H1 (cell line): ENCODE measurements at regions not wholly inside any gene's neighbourhood (a gene's known extent, or its start where the extent isn't known, plus 50 kb on each side); places are given as distances from the start of the nearest gene placed in this dataset.

Source experiments
- CTCF ChIA-PET: fragments of 300-600 bp; sonication (Branson Sonifier 250); formaldehyde crosslinking; loops from one replicate; lab custom pipeline; 2021; ENCODE audit not compliant: partially characterized antibody; lab: Charles Lee
- POLR2A ChIA-PET: fragments of 300-600 bp; sonication (Branson Sonifier 250); formaldehyde crosslinking; loops from one replicate; lab custom pipeline; 2021; ENCODE audit warnings: inconsistent platforms; ENCODE audit not compliant: partially characterized antibody; lab: Charles Lee
- DNase-seq, 2 experiments: peaks; one replicate each; pipeline versions ENCODE4 v3.0.0 to v3.0.0-alpha.2; 2010 to 2022; ENCODE audit warnings: low spot score in 2 of 2, low read depth in 1 of 2, mixed read lengths in 1 of 2
- FAIRE-seq: peaks from 2 replicates; lab custom pipeline; 2011; peaks lifted over from hg19 to GRCh38; lab: Jason Lieb, UNC
- H2AFZ ChIP-seq: 2 replicates; pipeline ENCODE4 v1.8.1; 2012; ENCODE audit warnings: low read length, inconsistent platforms
- H2AK5ac ChIP-seq: 2 replicates; pipeline ENCODE4 v1.6.1; 2013; ENCODE audit warnings: low read depth, low read length
- H2BK120ac ChIP-seq: replicated peaks from 2 replicates; pipeline ENCODE3; 2013; ENCODE audit warnings: low read depth, low read length, inconsistent platforms
- H2BK12ac ChIP-seq: 2 replicates; pipeline ENCODE4 v1.6.1; 2013; ENCODE audit warnings: low read depth, low read length
- H2BK15ac ChIP-seq: 2 replicates; pipeline ENCODE4 v1.6.1; 2013; ENCODE audit warnings: low read length
- H2BK20ac ChIP-seq: 2 replicates; pipeline ENCODE4 v1.6.1; 2013; ENCODE audit warnings: low read length
- H2BK5ac ChIP-seq: 2 replicates; pipeline ENCODE4 v1.6.1; 2013; ENCODE audit warnings: low read depth, low read length
- H3K14ac ChIP-seq: 2 replicates; pipeline ENCODE4 v1.6.1; 2013; ENCODE audit warnings: inconsistent platforms; ENCODE audit not compliant: insufficient read length
- H3K18ac ChIP-seq: 2 replicates; pipeline ENCODE4 v1.6.1; 2013; ENCODE audit warnings: low read length; ENCODE audit errors: extremely low read depth
- H3K23ac ChIP-seq: 2 replicates; pipeline ENCODE4 v1.6.1; 2013; ENCODE audit warnings: inconsistent platforms; ENCODE audit not compliant: insufficient read length
- H3K23me2 ChIP-seq: 2 replicates; pipeline ENCODE4 v1.6.1; 2013; ENCODE audit warnings: low read depth, low read length
- H3K27ac ChIP-seq: 2 replicates; pipeline ENCODE4 v1.6.1; 2011; ENCODE audit warnings: low read depth, low read length, inconsistent platforms
- H3K27me3 ChIP-seq, 4 experiments: replicated peaks in 1 of 4; 1 replicate in 1 of 4; 2 replicates in 3 of 4; pipeline versions ENCODE4 v1.6.1 to v1.8.1; 2011 to 2013; ENCODE audit warnings: low read length in 3 of 4, mild to moderate bottlenecking in 3 of 4, inconsistent platforms in 2 of 4, mixed read lengths in 2 of 4, moderate library complexity in 1 of 4; ENCODE audit not compliant: control insufficient read depth in 3 of 4, insufficient read depth in 3 of 4; ENCODE audit errors: extremely low read depth in 1 of 4
- H3K36me3 ChIP-seq, 4 experiments: 2 replicates each; pipeline versions ENCODE4 v1.6.1 to v1.8.1; 2011 to 2013; ENCODE audit warnings: mild to moderate bottlenecking in 4 of 4, low read length in 3 of 4, moderate library complexity in 2 of 4, control low read depth in 1 of 4, inconsistent platforms in 1 of 4; ENCODE audit not compliant: insufficient read depth in 4 of 4, control insufficient read depth in 2 of 4
- H3K4ac ChIP-seq: replicated peaks from 2 replicates; pipeline ENCODE3; 2013; ENCODE audit warnings: low read length, low read depth, mixed read lengths, inconsistent platforms; ENCODE audit not compliant: insufficient read length
- H3K4me1 ChIP-seq, 4 experiments: replicated peaks in 1 of 4; 1 replicate in 1 of 4; 2 replicates in 3 of 4; pipeline versions ENCODE4 v1.6.1 to v1.8.1; 2011 to 2013; ENCODE audit warnings: low read length in 3 of 4, inconsistent platforms in 2 of 4, mixed read lengths in 1 of 4; ENCODE audit not compliant: insufficient read depth in 4 of 4, control insufficient read depth in 3 of 4
- H3K4me2 ChIP-seq, 2 experiments: 2 replicates each; pipeline versions ENCODE4 v1.6.1 to v1.8.1; 2011 to 2013; ENCODE audit warnings: low read depth in 2 of 2, low read length in 2 of 2, control low read depth in 1 of 2, inconsistent platforms in 1 of 2, mild to moderate bottlenecking in 1 of 2; ENCODE audit not compliant: insufficient read depth in 1 of 2
- H3K4me3 ChIP-seq, 4 experiments: fragments of 200-600, 300-600 bp in 1 of 4; sonication (generic), shearing (Covaris generic), sonication (Bioruptor Twin) in 1 of 4; 2 replicates each; pipeline versions ENCODE4 v1.5.1 to v1.8.1; 2011 to 2016; ENCODE audit warnings: low read length in 4 of 4, low read depth in 3 of 4, control low read depth in 2 of 4, inconsistent platforms in 2 of 4, mild to moderate bottlenecking in 2 of 4, mixed read lengths in 1 of 4, moderate library complexity in 1 of 4; ENCODE audit not compliant: insufficient read depth in 2 of 4; ENCODE audit errors: extremely low read depth in 1 of 4
- H3K56ac ChIP-seq: replicated peaks from 2 replicates; pipeline ENCODE3; 2013; ENCODE audit warnings: low read depth, mild to moderate bottlenecking, mixed read lengths, low read length, inconsistent platforms; ENCODE audit not compliant: insufficient read length
- H3K79me1 ChIP-seq: 2 replicates; pipeline ENCODE4 v1.6.1; 2013; ENCODE audit warnings: low read depth, low read length, control low read depth
- H3K79me2 ChIP-seq, 2 experiments: 2 replicates each; pipeline versions ENCODE4 v1.6.1 to v1.8.1; 2012 to 2013; ENCODE audit warnings: low read length in 2 of 2, mild to moderate bottlenecking in 2 of 2, inconsistent platforms in 1 of 2; ENCODE audit not compliant: insufficient read depth in 2 of 2, control insufficient read depth in 1 of 2
- H3K9ac ChIP-seq, 4 experiments: replicated peaks in 1 of 4; 1 replicate in 1 of 4; 2 replicates in 3 of 4; pipeline versions ENCODE4 v1.6.1 to v1.8.1; 2011 to 2013; ENCODE audit warnings: low read depth in 3 of 4, low read length in 3 of 4, control low read depth in 2 of 4, mild to moderate bottlenecking in 2 of 4, moderate library complexity in 2 of 4, inconsistent platforms in 1 of 4; ENCODE audit errors: extremely low read depth in 1 of 4
- H3K9me3 ChIP-seq, 2 experiments: 2 replicates each; pipeline versions ENCODE4 v1.6.1 to v1.8.1; 2012 to 2013; ENCODE audit warnings: mild to moderate bottlenecking in 2 of 2, moderate library complexity in 2 of 2, control low read depth in 1 of 2, inconsistent platforms in 1 of 2, low read depth in 1 of 2, low read length in 1 of 2, mixed read lengths in 1 of 2; ENCODE audit not compliant: insufficient read depth in 2 of 2
- H4K20me1 ChIP-seq, 2 experiments: replicated peaks in 1 of 2; 2 replicates each; pipeline versions ENCODE3 to v1.8.1; 2011 to 2013; ENCODE audit warnings: inconsistent platforms in 2 of 2, low read length in 2 of 2, mild to moderate bottlenecking in 1 of 2; ENCODE audit not compliant: insufficient read depth in 2 of 2, control insufficient read depth in 1 of 2
- H4K5ac ChIP-seq: 2 replicates; pipeline ENCODE4 v1.6.1; 2013; ENCODE audit warnings: low read length, low read depth, mixed read lengths, inconsistent platforms; ENCODE audit not compliant: insufficient read length
- H4K8ac ChIP-seq: 2 replicates; pipeline ENCODE4 v1.8.0; 2013; ENCODE audit warnings: mild to moderate bottlenecking, moderate library complexity, low read length, inconsistent platforms; ENCODE audit not compliant: insufficient read depth; ENCODE audit errors: extremely low read depth
- H4K91ac ChIP-seq: replicated peaks from 2 replicates; pipeline ENCODE3; 2013; ENCODE audit warnings: low read length, mixed read lengths, inconsistent platforms; ENCODE audit not compliant: insufficient read length
- BRCA1 ChIP-seq: IDR thresholded peaks from 2 replicates; pipeline ENCODE4 v1.6.1; 2012; ENCODE audit warnings: low read depth, low read length, improper control_type of control experiment
- CEBPB ChIP-seq: IDR thresholded peaks from 2 replicates; pipeline ENCODE4 v1.6.1; 2012; ENCODE audit warnings: low read depth, low read length
- E2F6 ChIP-seq: IDR thresholded peaks from 2 replicates; pipeline ENCODE4 v1.6.1; 2012; ENCODE audit warnings: inconsistent platforms
- EZH2 ChIP-seq: fragments of 200-600 bp; sonication (generic); IDR thresholded peaks from 2 replicates; pipeline ENCODE4 v1.7.1; 2012; ENCODE audit warnings: low read depth, mild to moderate bottlenecking, moderate library complexity, low read length, inconsistent platforms; ENCODE audit not compliant: severe bottlenecking
- PHF8 ChIP-seq: fragments of 200-600 bp; sonication (generic); conservative IDR thresholded peaks from 2 replicates; pipeline ENCODE4 v1.7.1; 2012; ENCODE audit warnings: low read depth, mild to moderate bottlenecking, inconsistent platforms, low read length, moderate library complexity
- POU5F1 ChIP-seq: IDR thresholded peaks from 2 replicates; pipeline ENCODE4 v1.6.1; 2011; ENCODE audit warnings: low read depth, mild to moderate bottlenecking, low read length, moderate library complexity
- RNF2 ChIP-seq: fragments of 200-900, 300-1000 bp; sonication (generic); IDR thresholded peaks from 2 replicates; pipeline ENCODE4 v1.7.1; 2016; ENCODE audit warnings: borderline replicate concordance, low read depth, mild to moderate bottlenecking, antibody characterized with exemption, low read length; ENCODE audit not compliant: poor library complexity, severe bottlenecking; ENCODE audit errors: missing control alignments
- RXRA ChIP-seq: IDR thresholded peaks from 2 replicates; pipeline ENCODE4 v1.6.1; 2011; ENCODE audit warnings: low read depth, mild to moderate bottlenecking, low read length, moderate library complexity; ENCODE audit not compliant: insufficient read depth
- SIX5 ChIP-seq: IDR thresholded peaks from 2 replicates; pipeline ENCODE4 v1.6.1; 2011; ENCODE audit warnings: mild to moderate bottlenecking, low read depth, low read length
- TAF1 ChIP-seq: IDR thresholded peaks from 2 replicates; pipeline ENCODE4 v1.6.1; 2011; ENCODE audit warnings: mild to moderate bottlenecking, low read depth, low read length
- ZNF274 ChIP-seq: IDR thresholded peaks from 2 replicates; pipeline ENCODE4 v1.7.0; 2012; ENCODE audit warnings: low read length, borderline replicate concordance; ENCODE audit errors: extremely low read depth
- WGBS, 2 experiments: shearing (Covaris generic) in 1 of 2; methylation state at CpG; one replicate each; pipeline versions ENCODE4 v1.1.6 to v1.1.7; 2013 to 2015; ENCODE audit warnings: low lambda C conversion rate in 2 of 2, mixed read lengths in 2 of 2, inconsistent platforms in 1 of 2, low coverage in 1 of 2, missing lambda C conversion rate in 1 of 2; ENCODE audit not compliant: insufficient replicate concordance in 2 of 2, insufficient coverage in 1 of 2, insufficient read length in 1 of 2; ENCODE audit errors: extremely low coverage in 1 of 2, missing lambda C conversion rate in 1 of 2; 5-methylcytosine and 5-hydroxymethylcytosine counted together
- TF ChIP-seq, protein P1 (sequence below): IDR thresholded peaks from 2 replicates; pipeline ENCODE4 v1.6.1; 2012; ENCODE audit warnings: low read length, inconsistent platforms

DNA sequence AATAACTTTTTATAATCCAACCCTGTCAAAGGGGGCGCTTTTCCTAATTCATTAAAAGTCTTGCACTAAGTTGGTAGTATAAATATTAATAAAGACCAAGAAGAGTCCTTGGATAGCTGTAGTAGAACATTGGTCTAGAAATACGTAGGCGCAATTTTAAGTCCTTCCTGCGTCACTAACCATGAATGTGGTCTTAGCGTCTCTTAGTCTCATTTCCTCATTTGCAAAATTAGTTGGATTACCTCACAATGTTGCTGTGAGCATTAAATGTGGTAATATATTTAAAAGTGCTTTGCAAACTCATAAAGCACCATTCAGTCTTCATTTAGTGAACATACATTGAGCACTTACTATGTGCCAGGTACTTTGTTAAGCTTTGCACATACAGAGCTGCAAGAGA lies 149.7 kb downstream of the AEBP2 start:
- no peak overlapping the region for H2BK20ac ChIP-seq
- ChIA-PET POLR2A (no interaction called here), CTCF (interaction anchor here (1.2 to 2.5 kb wide), 5 partner anchors 8 to 54 kb away, joined by 3 to 12 read pairs (median 4); no protein-coding TSS in a partner anchor)
- H3K9me3 ChIP-seq, result peaks cover 8 to 11% of the 10 kb centered on the region in 2 experiments
- H4K5ac ChIP-seq, result no peak overlapping the region
- no peak overlapping the region for H3K23ac ChIP-seq
- H2AK5ac ChIP-seq, result no peak overlapping the region
- no peak overlapping the region for H2BK12ac ChIP-seq
- H3K56ac ChIP-seq, result no peak overlapping the region
- no peak overlapping the region for H3K4me3 ChIP-seq
- H3K79me1 ChIP-seq, result no peaks in the 10 kb centered on the region
- H2BK5ac ChIP-seq, result no peak overlapping the region
- H2BK15ac ChIP-seq, result no peak overlapping the region
- no peak overlapping the region for H3K4ac ChIP-seq
- no peak overlapping the region for H3K4me2 ChIP-seq
- H3K18ac ChIP-seq, result no peak overlapping the region
- H3K9ac ChIP-seq, result no peak overlapping the region
- no peak overlapping the region for H2AFZ ChIP-seq
- no peak for TF ChIP-seq RNF2
- TF ChIP-seq E2F6, result no peak
- TF ChIP-seq POU5F1, result no peak
- no peak for TF ChIP-seq CEBPB
- no peak for TF ChIP-seq EZH2
- no peak for TF ChIP-seq RXRA
- TF ChIP-seq SIX5, result no peak
- no peak for TF ChIP-seq ZNF274
- no peak for TF ChIP-seq PHF8
- TF ChIP-seq TAF1, result no peak
- TF ChIP-seq BRCA1, result no peak
- TF ChIP-seq, protein P1, sequence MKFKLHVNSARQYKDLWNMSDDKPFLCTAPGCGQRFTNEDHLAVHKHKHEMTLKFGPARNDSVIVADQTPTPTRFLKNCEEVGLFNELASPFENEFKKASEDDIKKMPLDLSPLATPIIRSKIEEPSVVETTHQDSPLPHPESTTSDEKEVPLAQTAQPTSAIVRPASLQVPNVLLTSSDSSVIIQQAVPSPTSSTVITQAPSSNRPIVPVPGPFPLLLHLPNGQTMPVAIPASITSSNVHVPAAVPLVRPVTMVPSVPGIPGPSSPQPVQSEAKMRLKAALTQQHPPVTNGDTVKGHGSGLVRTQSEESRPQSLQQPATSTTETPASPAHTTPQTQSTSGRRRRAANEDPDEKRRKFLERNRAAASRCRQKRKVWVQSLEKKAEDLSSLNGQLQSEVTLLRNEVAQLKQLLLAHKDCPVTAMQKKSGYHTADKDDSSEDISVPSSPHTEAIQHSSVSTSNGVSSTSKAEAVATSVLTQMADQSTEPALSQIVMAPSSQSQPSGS, result no peak
- no peak overlapping the region for H4K91ac ChIP-seq
- peaks cover 0 to 2% (median 0%) of the 10 kb centered on the region in 4 experiments; a peak in 1 of 8 replicates for H3K36me3 ChIP-seq
- H3K27me3 ChIP-seq, result no peaks in the 10 kb centered on the region
- no peak for FAIRE-seq
- H3K4me1 ChIP-seq, result no peaks in the 10 kb centered on the region
- no peak overlapping the region for H4K8ac ChIP-seq
- WGBS, 2 experiments, result 92% methylated on average over 5 of the region's 5 CpGs; no CpG with 5 or more reads in 1 of the 2 experiments
- no peaks in the 10 kb centered on the region for H3K79me2 ChIP-seq
- no peak for DNase-seq
- H2BK120ac ChIP-seq, result no peak overlapping the region
- H3K27ac ChIP-seq, result no peak overlapping the region
- no peaks in the 10 kb centered on the region for H3K23me2 ChIP-seq
- H3K14ac ChIP-seq, result no peak overlapping the region
- H4K20me1 ChIP-seq, result no peaks in the 10 kb centered on the region
